Stomach (tissue), 8 donors: ENCODE measurements at regions not wholly inside any gene's neighbourhood (a gene's known extent, or its start where the extent isn't known, plus 50 kb on each side); places are given as distances from the start of the nearest gene placed in this dataset.

ENCODE experiments used
- DNase-seq, 2 donors: peaks; one replicate each; pipeline versions ENCODE4 v3.0.0 to v3.0.0-alpha.2; 2013 to 2019
- H3K27ac ChIP-seq, 5 donors: fragments of 200-600 bp in 4 of 5; sonication (generic) in 4 of 5; one replicate each; pipeline ENCODE4 v1.5.1; 2013 to 2019; ENCODE audit warnings: mild to moderate bottlenecking in 1 of 5, moderate library complexity in 1 of 5
- H3K27me3 ChIP-seq, 3 donors: fragments of 200-600 bp; sonication (generic); one replicate each; pipeline ENCODE4 v1.5.1; 2017 to 2019; ENCODE audit warnings: mixed run types in 1 of 3
- H3K36me3 ChIP-seq, 4 donors: fragments of 200-600 bp; sonication (generic); 1 replicate in 3 of 4; 2 replicates in 1 of 4; pipeline ENCODE4 v1.5.1; 2016 to 2019
- H3K4me1 ChIP-seq, 4 donors: fragments of 200-600 bp; sonication (generic); one replicate each; pipeline ENCODE4 v1.5.1; 2016 to 2019
- H3K4me3 ChIP-seq, 4 donors: fragments of 200-600 bp; sonication (generic) in 3 of 4; one replicate each; pipeline ENCODE4 v1.5.1; 2016 to 2019; ENCODE audit warnings: mild to moderate bottlenecking in 1 of 4
- H3K9me3 ChIP-seq, 4 donors: fragments of 200-600 bp; sonication (generic); one replicate each; pipeline ENCODE4 v1.5.1; 2016 to 2019
- CTCF ChIP-seq, 7 experiments: fragments of 450-650 bp in 4 of 7; fragments of 200-600 bp in 3 of 7; sonication (generic) in 3 of 7; IDR thresholded peaks; one replicate each; pipeline ENCODE4 v1.5.1; 2016 to 2019; ENCODE audit warnings: antibody characterized with exemption in 7 of 7, control low read depth in 2 of 7, mild to moderate bottlenecking in 1 of 7
- EP300 ChIP-seq: sonication (generic); formaldehyde crosslinking; IDR thresholded peaks from one replicate; pipeline ENCODE4 v1.6.1; 2017; ENCODE audit warnings: antibody characterized with exemption
- POLR2A ChIP-seq, 4 donors: fragments of 450-650 bp; IDR thresholded peaks; one replicate each; pipeline ENCODE4 v1.6.1; 2016; ENCODE audit warnings: antibody characterized with exemption in 4 of 4, control low read depth in 2 of 4, mild to moderate bottlenecking in 1 of 4, moderate library complexity in 1 of 4
- POLR2AphosphoS5 ChIP-seq, 3 donors: sonication (generic); formaldehyde crosslinking; IDR thresholded peaks; one replicate each; pipeline ENCODE4 v1.6.1; 2016; ENCODE audit warnings: antibody characterized with exemption in 3 of 3
- WGBS, 5 donors: extraction: QIAGEN DNeasy Blood & Tissue Kit in 3 of 5; methylation state at CpG; one replicate each; pipeline versions ENCODE4 v1.1.5 to v1.1.7; 2013 to 2018; 5-methylcytosine and 5-hydroxymethylcytosine counted together
- intact Hi-C: fragments of 100-400 bp; cut with DNase I; formaldehyde crosslinking; loops from one replicate; pipeline ENCODE4 v1.15.1; 2023; ENCODE audit warnings: low total_unique reads
- donor health status: healthy with polysubstance abuse.
- donor health status: Bipolar disorder and iron deficiency.
- donor health status: healthy.

- Histone ChIP-seq H3K27ac (no peak overlapping the region), H3K4me3 (no peak overlapping the region), H3K27me3 (peaks cover 0 to 9% (median 0%) of the 10 kb centered on the region in 3 donors), H3K36me3 (no peaks in the 10 kb centered on the region), H3K4me1 (no peaks in the 10 kb centered on the region), H3K9me3 (no peaks in the 10 kb centered on the region)
- intact Hi-C loops, result no loop called here
- WGBS, 5 donors, result 91 to 97% (median 92%) methylated on average over 8 of the region's 8 CpGs
- DNase-seq, result no peak
- no peak for TF ChIP-seq POLR2AphosphoS5 (IDR thresholded peaks at IDR 0.05)
- TF ChIP-seq CTCF (IDR thresholded peaks at IDR 0.05), result no peak
- no peak for TF ChIP-seq EP300
- TF ChIP-seq POLR2A (IDR thresholded peaks at IDR 0.05), result no peak
These were observed 55.7 kb upstream of the MGMT start for GRCh38 chr10:129411393-129411705.

GRCh38 chr10:129411772-129412171, 55.3 kb upstream of the MGMT start:
- WGBS, 5 donors, result 69 to 78% (median 75%) methylated on average over 7 of the region's 7 CpGs
- H3K4me3 ChIP-seq, result no peak overlapping the region
- no peak overlapping the region for H3K27ac ChIP-seq
- no peaks in the 10 kb centered on the region for H3K9me3 ChIP-seq
- H3K4me1 ChIP-seq, result no peaks in the 10 kb centered on the region
- intact Hi-C loops, result no loop called here
- H3K27me3 ChIP-seq, result peaks cover 0 to 9% (median 0%) of the 10 kb centered on the region in 3 donors
- no peak for DNase-seq
- TF ChIP-seq CTCF (IDR thresholded peaks at IDR 0.05) (no peak), POLR2A (IDR thresholded peaks at IDR 0.05) (no peak), POLR2AphosphoS5 (IDR thresholded peaks at IDR 0.05) (no peak), EP300 (no peak)
- no peaks in the 10 kb centered on the region for H3K36me3 ChIP-seq

- Histone ChIP-seq H3K4me1 (no peaks in the 10 kb centered on the region), H3K36me3 (no peaks in the 10 kb centered on the region), H3K27ac (no peak overlapping the region), H3K27me3 (peaks cover 0 to 9% (median 0%) of the 10 kb centered on the region in 3 donors), H3K9me3 (no peaks in the 10 kb centered on the region), H3K4me3 (no peak overlapping the region)
- no peak for DNase-seq
- TF ChIP-seq POLR2A (IDR thresholded peaks at IDR 0.05), result no peak
- no peak for TF ChIP-seq CTCF (IDR thresholded peaks at IDR 0.05)
- TF ChIP-seq POLR2AphosphoS5 (IDR thresholded peaks at IDR 0.05), result no peak
- no peak for TF ChIP-seq EP300
- intact Hi-C loops, result no loop called here
- 71 to 82% (median 81%) methylated on average over 6 of the region's 6 CpGs for WGBS, 5 donors
These were observed 54.0 kb upstream of the MGMT start for GRCh38 chr10:129413024-129413423.

GRCh38 chr10:129415215-129416140, 51.6 kb upstream of the MGMT start:
- H3K27me3 ChIP-seq, result peaks cover 0 to 17% (median 0%) of the 10 kb centered on the region in 3 donors
- no peaks in the 10 kb centered on the region for H3K9me3 ChIP-seq
- H3K4me1 ChIP-seq, result no peaks in the 10 kb centered on the region
- no peak overlapping the region for H3K4me3 ChIP-seq
- DNase-seq, result no peak
- H3K27ac ChIP-seq, result no peak overlapping the region
- 80 to 85% (median 81%) methylated on average over 30 to 31 of the region's 31 CpGs for WGBS, 5 donors
- no peaks in the 10 kb centered on the region for H3K36me3 ChIP-seq
- intact Hi-C loops, result no loop called here
- TF ChIP-seq EP300 (no peak), POLR2AphosphoS5 (IDR thresholded peaks at IDR 0.05) (no peak), POLR2A (IDR thresholded peaks at IDR 0.05) (no peak), CTCF (IDR thresholded peaks at IDR 0.05) (no peak)
